IMR-90 (cell line): ENCODE measurements at regions not wholly inside any gene's neighbourhood (a gene's known extent, or its start where the extent isn't known, plus 50 kb on each side); places are given as distances from the start of the nearest gene placed in this dataset.

Source experiments
- MAZ ChIP-seq: IDR thresholded peaks from 2 replicates; pipeline ENCODE4 v1.6.1; 2012; ENCODE audit warnings: low read depth, mild to moderate bottlenecking, low read length, improper control_type of control experiment, moderate library complexity, borderline replicate concordance
- MXI1 ChIP-seq: IDR thresholded peaks from 2 replicates; pipeline ENCODE4 v1.6.1; 2012; ENCODE audit warnings: low read depth, mild to moderate bottlenecking, low read length, moderate library complexity, borderline replicate concordance
- POLR2A ChIP-seq: IDR thresholded peaks from 2 replicates; pipeline ENCODE4 v1.6.1; 2012; ENCODE audit warnings: mild to moderate bottlenecking, low read depth, low read length
- RAD21 ChIP-seq: IDR thresholded peaks from 2 replicates; pipeline ENCODE4 v1.6.1; 2012; ENCODE audit warnings: low read length, improper control_type of control experiment
- TF ChIP-seq, protein P1 (sequence below): conservative IDR thresholded peaks from 2 replicates; pipeline ENCODE4 v1.5.1; 2012; ENCODE audit warnings: mild to moderate bottlenecking, low read depth, low read length, improper control_type of control experiment
- TF ChIP-seq, protein P2 (sequence below): fragments of 150-350 bp; IDR thresholded peaks from 2 replicates; pipeline ENCODE4 v1.6.1; 2017; ENCODE audit warnings: mild to moderate bottlenecking, antibody characterized with exemption, low read length, low read depth

DNA sequence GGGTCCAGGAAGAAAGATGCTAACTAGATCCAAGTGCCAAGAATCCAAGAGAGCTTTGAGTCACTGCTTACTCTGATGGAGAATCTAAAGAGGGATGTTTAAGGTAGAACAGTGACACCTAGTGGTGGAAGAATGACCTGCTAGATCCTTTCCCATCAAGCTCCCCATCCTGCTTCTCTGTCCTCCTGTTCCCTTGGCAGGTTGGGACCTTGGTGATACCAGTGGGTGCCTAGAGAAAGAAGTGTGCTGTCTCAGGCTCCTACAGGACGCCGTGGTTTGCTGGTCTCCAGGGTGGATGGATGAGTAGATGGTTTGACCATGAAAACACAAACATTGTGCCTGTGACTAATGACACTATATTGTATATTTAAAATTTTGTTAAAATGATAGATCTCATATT lies 383.7 kb downstream of the TMEM135 start:
- TF ChIP-seq RAD21 (peak; percentile 63), POLR2A (no peak), MXI1 (no peak), MAZ (no peak)
- TF ChIP-seq, protein P1, sequence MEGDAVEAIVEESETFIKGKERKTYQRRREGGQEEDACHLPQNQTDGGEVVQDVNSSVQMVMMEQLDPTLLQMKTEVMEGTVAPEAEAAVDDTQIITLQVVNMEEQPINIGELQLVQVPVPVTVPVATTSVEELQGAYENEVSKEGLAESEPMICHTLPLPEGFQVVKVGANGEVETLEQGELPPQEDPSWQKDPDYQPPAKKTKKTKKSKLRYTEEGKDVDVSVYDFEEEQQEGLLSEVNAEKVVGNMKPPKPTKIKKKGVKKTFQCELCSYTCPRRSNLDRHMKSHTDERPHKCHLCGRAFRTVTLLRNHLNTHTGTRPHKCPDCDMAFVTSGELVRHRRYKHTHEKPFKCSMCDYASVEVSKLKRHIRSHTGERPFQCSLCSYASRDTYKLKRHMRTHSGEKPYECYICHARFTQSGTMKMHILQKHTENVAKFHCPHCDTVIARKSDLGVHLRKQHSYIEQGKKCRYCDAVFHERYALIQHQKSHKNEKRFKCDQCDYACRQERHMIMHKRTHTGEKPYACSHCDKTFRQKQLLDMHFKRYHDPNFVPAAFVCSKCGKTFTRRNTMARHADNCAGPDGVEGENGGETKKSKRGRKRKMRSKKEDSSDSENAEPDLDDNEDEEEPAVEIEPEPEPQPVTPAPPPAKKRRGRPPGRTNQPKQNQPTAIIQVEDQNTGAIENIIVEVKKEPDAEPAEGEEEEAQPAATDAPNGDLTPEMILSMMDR: peak; percentile 67
- TF ChIP-seq, protein P2, sequence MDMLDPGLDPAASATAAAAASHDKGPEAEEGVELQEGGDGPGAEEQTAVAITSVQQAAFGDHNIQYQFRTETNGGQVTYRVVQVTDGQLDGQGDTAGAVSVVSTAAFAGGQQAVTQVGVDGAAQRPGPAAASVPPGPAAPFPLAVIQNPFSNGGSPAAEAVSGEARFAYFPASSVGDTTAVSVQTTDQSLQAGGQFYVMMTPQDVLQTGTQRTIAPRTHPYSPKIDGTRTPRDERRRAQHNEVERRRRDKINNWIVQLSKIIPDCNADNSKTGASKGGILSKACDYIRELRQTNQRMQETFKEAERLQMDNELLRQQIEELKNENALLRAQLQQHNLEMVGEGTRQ: no peak
